Stimulated activated CD4-positive, alpha-beta T cell treated with anti-CD3 and anti-CD28 coated beads, Interleukin-4, amount 100 ng/mL, for 4 hours (primary cell): ENCODE measurements at regions not wholly inside any gene's neighbourhood (a gene's known extent, or its start where the extent isn't known, plus 50 kb on each side); places are given as distances from the start of the nearest gene placed in this dataset.
"Not testable (repeated sequence)": the region's sequence is repeated elsewhere in the genome, so short reads cannot be mapped to it uniquely, and the experiment has no call there.

Source experiments
- DNase-seq, 2 experiments: peaks; one replicate each; pipeline ENCODE4 v3.0.0-alpha.2; 2020

GRCh38 chr7:21327422-21328409 lies 100.2 kb upstream of the SP4 start:
- DNase-seq = no peak

GRCh38 chr7:21330462-21331178 lies 97.3 kb upstream of the SP4 start:
- DNase-seq = no peak

- no peak for DNase-seq
These were observed 93.0 kb upstream of the SP4 start for GRCh38 chr7:21334906-21335305.

- no peak for DNase-seq
These were observed 91.1 kb upstream of the SP4 start for GRCh38 chr7:21336743-21337142.

GRCh38 chr7:21338728-21339164 lies 89.1 kb upstream of the SP4 start:
- DNase-seq = peak; percentile 22 to 49

GRCh38 chr7:21344900-21345299 lies 83.0 kb upstream of the SP4 start:
- not testable (repeated sequence) for DNase-seq

- no peak for DNase-seq
These were observed 82.5 kb upstream of the SP4 start for GRCh38 chr7:21345361-21345760.

DNA sequence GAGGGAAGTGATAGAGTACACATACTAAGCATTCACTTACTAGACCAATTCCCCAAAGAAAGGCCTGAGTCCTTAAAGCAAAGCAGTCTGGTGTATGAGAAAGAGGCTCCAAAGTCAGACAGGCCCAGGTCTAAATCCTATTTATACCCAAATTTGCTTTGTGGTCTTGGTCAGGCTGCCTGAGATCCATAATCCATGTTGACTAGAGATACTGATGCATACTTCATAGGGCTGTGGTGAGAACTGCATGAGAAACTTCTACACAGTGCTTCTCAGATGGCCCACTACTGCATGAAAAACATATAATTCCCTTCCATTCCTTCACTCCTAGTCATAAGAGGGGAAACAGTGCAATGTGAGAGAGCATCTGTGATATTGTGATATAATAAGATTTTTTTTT lies 81.6 kb upstream of the SP4 start:
- DNase-seq = no peak

- DNase-seq = no peak
These were observed 75.1 kb upstream of the SP4 start for GRCh38 chr7:21352540-21353387.

DNA sequence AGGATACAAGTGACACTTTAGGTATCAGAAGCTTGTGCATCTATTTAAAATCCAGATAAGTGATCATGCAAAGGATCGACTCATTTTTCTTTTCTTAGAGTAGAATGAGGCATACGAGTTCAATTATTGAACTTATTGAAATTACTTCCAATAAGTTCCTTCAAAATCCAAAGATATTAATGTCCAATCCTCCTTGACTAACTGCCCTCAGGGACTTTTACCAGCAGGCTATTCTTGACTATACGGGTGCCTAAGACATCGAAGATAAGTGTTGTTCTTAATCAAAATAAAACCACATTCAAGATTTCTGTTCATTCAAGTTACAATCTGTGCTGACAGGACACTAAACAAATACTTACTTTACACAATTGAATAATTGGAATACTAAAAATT lies 74.5 kb upstream of the SP4 start:
- DNase-seq = no peak

DNA sequence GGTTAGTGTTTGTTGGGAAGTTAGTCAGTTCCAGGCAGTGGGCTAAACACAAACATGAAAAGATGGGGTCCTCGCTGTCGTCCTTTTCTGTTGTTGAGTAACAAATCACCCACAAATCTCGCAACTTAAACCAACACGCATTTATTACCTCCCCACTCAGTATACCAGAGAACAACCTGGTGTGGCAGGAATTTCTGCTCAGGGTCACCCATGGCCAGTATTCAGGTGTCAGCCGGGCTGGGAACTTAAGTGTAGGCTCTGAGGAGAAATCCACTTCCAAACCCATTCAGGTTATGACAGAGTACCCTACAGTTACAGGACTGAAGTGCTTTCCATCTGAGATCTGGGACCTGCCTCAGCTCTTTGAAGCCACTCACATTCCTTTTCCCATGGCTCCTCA lies 73.6 kb upstream of the SP4 start:
- DNase-seq = no peak

- peak in 1 of 2 experiments; percentile 45 for DNase-seq
These were observed 72.4 kb upstream of the SP4 start for GRCh38 chr7:21355406-21355874.

DNA sequence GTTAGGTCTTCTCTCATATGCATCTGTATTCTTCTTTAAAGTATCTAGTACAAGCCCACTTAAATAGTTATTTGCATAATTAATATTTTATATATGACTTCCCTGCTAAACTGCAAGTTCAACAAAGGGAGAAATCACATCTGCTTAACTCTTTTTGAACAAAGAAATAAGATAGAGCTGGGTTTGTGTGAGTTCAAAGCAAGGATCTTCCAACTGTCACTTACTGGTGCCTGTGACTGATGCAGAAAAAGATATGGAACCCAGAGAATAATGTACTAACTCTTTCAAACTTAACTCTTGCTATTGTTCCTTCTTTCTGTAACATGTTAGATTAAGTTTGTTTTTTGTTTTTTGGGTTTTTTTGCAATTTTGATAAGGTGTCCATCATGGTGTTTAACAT lies 71.3 kb upstream of the SP4 start:
- DNase-seq = no peak

- DNase-seq = no peak
These were observed 70.5 kb upstream of the SP4 start for GRCh38 chr7:21357151-21358097.

DNA sequence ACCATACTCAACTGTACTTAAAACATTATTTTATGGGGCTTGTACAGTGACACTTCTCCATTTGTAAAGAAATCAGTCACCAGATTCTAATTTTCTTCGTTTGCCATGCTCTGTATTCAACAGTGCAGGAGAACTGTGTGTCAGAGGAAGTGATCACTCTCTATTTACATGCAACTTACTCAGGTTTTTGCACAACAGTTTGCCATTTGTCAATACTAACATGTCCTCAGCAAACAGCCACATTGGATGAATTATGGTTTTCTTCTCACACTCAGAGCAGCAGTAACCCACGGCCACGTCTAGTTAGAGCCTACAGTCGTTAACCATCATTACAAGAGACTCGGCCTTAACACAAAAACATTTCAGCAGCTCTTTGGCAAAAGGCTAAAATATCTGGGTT lies 69.2 kb upstream of the SP4 start:
- DNase-seq = no peak

- no peak for DNase-seq
These were observed 68.7 kb upstream of the SP4 start for GRCh38 chr7:21359163-21359562.

GRCh38 chr7:21361413-21362125 lies 66.3 kb upstream of the SP4 start:
- DNase-seq = no peak

GRCh38 chr7:21364801-21365271 lies 63.0 kb upstream of the SP4 start:
- no peak for DNase-seq

GRCh38 chr7:21365866-21366624 lies 61.8 kb upstream of the SP4 start:
- no peak for DNase-seq

DNA sequence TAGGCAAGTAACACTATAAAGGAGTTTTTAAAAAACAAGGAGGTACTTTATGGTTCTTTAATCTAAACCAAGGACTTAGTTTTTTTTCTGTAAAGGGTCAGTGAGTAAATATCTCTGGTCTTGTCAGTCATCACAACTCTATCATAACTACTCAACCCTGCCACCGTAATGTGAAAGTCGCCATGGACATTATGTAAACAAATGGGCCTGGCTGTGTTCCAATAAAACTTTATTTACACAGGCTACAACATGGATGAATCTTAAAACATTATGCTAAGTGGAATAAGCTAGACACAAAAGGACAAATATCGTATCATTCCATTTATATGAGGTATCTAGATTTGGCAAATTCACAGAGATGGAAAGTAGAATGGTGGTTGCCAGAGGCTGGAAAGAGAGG lies 60.8 kb upstream of the SP4 start:
- no peak for DNase-seq
